Activated CD4-positive, alpha-beta T cell treated with anti-CD3 and anti-CD28 coated beads for 4 hours (primary cell): ENCODE measurements at regions not wholly inside any gene's neighbourhood (a gene's known extent, or its start where the extent isn't known, plus 50 kb on each side); places are given as distances from the start of the nearest gene placed in this dataset.
"Not testable (repeated sequence)": the region's sequence is repeated elsewhere in the genome, so short reads cannot be mapped to it uniquely, and the experiment has no call there.

Experiments used
- DNase-seq, 2 donors: peaks; one replicate each; pipeline ENCODE4 v3.0.0-alpha.2; 2020

DNA sequence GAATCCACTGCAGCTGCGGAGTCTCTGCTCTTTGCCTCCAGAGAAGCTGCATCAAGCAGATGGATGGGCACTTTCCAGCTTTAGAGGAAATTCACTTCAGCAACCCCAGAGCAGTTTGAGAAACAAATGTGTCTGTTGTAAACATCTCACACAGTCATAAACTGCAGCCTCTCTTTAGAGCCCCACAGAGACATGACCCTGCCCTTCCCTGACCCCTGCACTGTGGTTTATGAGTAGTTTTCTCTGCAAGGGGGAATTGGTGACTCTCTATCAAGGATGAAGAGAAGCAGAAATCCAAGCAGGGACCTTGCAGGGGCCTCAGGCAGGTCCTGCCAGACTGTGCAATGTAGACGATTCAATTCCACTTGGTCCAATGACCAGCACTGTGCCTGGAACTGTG lies 160.2 kb downstream of the SH2D4B start:
- DNase-seq = no peak

DNA sequence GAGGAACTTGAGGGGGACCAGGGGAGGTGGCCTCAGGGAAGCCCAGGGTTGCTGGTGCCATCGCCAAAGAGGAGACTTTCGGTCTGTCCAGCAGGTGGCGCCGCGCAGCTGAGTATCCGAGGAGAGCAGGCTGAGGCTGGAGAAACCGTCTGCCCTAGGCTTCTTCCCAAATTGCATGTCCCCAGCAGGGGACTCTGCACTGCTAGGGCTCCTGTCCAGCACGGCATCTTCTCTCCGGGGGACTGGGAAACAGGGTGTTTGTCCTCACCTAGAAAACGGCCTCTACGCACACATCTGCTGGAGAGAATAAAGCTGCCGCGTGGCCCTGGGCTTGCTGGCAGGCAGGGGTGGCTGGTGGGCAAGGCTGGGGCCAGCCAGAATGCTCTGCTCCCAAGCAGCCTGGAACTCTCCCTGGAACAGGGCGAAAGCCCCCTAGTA lies 161.9 kb downstream of the SH2D4B start:
- peak; percentile 62 to 70 for DNase-seq

DNA sequence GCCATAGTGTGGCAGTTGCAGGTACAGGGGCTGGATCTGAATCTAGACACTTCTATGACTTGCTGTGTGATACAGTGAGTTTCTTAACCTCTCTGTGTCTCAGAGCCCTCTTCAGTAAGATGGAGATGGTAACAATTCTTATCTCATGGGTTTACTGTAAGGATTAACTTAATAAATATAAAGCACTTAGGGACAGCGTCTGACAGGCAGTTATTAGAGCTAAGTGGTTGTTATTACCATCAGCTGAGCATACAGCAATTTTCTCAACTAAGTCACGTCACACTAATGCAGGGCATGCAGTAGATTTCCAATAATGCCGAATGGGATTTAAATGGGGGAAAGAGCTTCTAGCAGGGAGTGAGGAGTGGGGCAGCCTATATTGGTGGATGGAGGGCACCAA lies 162.6 kb downstream of the SH2D4B start:
- DNase-seq = no peak

DNA sequence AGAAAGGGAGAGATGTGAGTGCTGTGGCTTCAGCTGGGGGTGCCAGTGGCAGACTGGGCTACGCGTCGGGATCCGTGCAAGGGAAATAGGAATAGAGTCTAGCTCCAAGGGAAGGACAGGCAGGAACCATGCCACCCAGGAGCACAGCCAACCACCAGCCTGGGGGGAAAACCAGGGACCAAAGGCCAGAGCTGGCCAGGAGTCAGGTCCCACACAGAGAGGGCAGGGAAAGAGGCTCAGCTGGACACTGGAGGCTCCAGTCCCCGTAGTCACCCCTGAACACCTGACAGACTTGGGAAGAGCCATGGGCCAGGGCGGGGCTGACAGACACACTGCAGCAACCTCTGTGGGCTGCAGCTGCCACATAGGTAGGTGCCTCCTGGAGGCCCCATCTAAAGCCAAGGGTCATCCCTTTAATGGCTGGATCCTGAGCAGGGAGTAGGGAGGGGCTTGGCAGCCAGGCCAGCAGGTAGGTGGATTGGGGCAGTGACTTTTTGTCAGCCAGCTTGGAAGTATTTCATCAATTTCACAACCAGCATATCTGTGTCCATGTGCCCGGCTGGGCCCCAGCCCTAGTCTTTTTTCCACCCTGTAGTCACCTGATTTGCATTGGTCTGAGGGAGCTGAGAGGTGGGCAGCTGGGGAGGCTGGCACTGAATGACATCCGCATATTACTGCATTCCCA lies 163.2 kb downstream of the SH2D4B start:
- DNase-seq = no peak

DNA sequence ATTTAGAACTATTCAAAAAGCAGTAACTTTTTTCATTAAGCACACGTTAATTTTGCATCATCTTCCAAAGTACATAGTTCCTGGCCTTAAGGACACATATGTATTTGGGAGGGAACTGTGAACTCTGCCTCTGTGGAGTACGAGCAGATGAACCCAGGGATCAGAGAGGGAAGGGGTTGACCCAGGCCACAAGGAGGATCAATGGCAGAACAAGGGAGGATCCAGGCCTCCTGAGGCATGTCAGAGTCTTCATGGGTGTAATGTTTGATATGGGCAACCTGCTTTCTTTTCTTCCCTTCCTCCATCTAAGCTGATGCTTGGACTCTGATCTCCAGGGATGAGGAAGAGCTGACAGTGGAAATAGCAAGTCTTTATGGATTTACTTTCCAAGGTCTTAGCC lies 164.0 kb downstream of the SH2D4B start:
- no peak for DNase-seq

DNA sequence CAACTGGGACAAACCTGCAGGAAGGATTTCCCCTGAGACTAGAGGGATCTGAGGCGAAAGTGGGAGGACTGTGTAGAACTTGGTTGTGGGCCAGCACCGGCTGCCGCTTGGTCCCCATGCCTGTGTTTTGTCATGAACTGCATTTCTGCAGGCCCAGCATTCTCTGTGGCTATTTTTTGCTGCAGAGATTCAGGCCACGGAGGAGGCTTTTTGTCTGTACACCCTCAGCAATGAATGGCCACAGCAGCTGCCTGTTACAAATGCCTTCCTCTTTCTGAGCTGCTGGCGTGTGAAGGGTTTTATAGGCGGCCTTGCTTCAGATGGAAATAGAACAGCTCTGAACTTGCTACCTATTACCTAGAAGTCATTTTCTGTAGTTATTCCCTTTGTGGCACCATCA lies 164.4 kb downstream of the SH2D4B start:
- no peak for DNase-seq

DNA sequence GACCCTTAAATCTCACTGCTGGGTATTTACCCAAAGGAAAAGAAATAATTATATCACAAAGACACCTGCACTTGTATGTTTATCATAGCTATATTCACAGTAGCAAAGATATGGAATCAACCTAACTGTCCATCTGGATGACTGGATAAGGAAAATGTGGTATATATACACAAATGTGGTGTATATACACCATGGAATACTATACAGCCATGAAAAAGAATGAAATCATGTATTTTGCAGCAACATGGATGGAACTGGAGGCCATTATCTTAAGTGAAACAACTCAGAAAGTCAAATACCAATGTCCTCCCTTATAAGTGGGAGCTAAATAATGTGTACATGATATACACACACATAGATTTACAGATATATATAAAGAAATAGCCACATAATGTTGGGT lies 168.2 kb downstream of the SH2D4B start:
- DNase-seq = no peak

DNA sequence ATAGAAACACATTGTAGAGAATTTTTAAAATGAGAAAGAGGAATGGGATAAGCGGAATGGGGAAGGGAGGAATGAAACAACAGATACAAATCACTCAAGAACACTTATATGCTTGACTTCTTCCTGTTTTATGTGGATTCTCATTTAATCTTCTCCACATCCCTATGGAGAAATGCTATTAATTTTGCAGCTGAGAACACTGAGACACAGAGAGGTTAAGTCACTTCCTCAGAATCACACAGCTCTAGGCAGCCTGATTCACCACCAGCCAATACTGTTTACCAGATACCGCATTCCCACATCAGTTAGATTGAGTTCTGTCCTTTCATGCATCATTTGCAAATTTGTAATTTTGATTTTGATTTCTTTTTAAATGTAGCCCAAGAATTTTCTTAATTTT lies 170.5 kb downstream of the SH2D4B start:
- no peak for DNase-seq

DNA sequence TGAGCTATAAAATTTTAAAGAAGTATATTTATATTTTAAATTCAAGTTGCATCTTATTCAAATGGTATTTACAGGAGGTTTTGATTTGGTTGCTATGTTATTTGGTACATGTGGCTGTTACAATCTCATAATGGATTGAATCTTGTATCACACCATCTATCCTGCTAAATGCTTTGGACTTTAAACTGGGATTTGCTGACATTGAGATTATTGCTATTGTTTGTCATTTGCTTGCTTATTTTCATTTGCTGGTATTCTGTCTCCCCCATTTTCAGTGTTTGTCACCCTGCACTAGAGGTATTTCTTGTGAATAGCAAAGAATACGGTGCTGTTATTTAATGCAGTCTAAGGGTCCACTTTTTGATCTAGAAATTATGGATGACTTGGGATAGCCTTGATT lies 171.1 kb downstream of the SH2D4B start:
- no peak for DNase-seq

DNA sequence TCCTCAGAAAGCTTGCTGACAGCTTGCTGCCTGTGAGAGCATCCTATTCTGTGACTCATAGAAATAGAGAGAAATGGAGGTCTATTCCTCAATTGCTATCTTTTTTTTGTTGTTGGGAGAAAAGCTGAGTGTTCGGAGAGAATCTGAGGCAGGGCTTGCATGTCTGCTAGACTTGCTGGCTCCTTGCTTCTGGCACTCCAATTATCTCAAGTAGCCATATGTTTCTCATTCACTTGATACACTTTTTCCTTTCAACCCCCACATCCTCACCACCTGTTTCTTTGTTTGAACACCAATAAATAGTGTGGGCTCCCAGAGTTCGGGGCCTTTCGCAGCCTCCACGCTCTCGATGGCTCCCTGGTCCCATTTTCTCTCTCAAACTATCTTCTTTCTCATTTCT lies 172.2 kb downstream of the SH2D4B start:
- no peak for DNase-seq

DNA sequence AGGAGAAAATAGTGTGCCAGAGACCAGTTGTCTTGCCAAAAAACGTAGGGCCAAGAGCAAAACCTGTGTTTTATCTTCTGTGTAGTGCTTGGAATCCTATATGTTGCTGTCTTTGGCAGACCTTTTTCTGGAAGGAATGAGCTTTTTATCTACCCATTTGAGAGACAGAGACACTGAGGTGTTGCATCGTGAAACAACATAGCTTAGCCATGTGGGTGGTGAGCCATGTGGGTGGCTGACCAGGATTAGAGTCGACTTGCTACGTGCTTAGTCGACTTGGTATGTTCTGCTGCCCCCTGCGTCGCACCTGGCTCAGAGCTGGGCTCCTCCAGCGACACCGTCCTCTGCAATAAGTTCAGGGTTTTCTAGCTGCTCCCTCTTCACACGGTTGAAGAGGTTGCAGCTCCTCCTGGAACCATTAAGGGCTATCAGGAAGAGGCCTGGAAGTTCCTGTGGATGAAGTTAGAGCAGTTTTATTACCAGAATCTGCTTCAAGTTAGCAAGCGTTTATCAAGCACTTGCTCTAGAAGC lies 175.8 kb downstream of the SH2D4B start:
- DNase-seq = no peak

DNA sequence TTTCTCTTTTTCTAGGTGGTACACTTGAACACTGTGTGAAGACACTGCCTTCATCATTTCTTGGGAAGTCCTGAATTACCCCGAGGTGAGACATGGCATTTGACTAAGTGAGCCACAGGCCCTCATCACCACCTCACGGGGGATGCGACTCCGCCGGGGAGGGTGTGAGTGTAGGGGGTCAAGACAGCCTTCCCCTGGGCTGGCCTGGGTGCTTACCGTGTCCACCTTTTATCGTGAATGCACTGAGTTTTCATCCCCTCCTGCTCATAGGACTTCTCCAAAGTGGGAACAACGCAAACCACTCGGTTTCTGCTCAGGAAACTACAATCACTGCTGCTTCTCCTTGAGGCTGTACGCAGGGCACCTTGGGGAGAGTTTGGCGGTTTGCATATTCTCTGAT lies 176.9 kb downstream of the SH2D4B start:
- DNase-seq = no peak

DNA sequence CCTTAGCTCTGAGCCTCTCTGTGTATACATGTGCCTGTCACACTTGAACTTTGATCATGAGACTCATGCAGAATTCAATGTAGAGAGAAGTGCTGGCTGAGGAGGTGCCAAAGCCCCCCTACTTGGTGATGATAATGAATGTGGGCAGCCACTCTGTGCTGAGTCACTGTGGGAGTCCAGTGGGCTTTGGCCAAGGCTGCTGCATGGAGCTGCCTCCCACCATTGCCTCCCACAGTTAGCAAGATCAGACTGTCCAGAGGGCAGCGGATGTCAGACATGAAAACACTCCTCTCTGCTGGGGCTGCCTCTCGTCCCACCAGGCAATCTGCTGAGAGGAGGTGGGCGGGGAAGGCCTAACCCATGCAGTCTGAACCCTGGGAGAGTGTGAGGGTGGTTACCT lies 180.3 kb downstream of the SH2D4B start:
- no peak for DNase-seq

DNA sequence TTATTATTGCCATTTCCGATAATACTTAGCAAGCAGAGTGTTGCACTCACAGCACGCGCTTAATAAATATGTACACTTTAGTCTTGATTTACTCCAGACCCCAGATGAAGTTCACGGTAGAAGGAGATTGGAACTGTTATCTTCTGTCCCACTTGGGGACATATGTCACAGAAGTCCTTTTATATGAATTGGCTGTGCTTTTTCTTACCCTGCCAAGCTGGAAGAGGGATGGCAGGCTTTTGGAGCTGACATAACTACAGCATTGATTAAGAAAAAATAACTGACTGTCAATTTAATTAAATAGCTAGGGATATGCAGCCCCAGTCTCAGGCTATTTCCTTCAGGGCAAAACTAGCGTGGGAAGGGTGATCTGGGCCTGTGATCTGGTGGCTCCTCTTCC lies 182.2 kb downstream of the SH2D4B start:
- DNase-seq = no peak

DNA sequence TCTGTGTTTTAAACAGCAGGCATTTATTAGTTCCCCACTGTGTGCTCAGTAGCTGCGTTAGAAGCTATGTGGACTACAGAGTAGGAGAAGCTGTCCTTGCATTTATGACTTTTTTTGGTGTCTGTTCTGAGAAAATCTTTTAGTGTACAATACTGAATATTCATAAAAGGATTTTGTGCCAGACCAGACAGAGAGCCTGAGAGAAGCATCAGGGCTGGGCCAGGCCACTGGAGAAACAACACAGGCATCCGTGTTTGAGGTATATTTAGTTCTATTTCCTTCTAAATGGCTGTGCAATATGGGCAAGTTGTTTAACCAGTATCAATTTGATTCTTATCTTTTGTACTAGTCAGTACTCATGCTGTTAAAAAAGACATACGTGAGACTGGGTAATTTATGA lies 182.8 kb downstream of the SH2D4B start:
- DNase-seq = no peak

DNA sequence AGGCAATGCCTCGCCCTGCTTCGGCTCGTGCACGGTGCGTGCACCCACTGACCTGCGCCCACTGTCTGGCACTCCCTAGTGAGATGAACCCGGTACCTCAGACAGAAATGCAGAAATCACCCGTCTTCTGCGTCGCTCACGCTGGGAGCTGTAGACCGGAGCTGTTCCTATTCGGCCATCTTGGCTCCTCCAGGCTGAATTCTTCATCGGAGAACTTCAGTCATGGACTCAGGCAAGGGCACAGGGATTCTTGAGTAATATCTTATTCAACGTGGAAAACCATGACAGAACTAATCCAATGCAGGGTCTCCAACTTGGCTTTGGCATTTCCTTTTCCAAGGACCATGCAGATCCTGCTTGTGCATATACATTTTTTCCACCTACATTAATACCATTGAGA lies 190.7 kb downstream of the SH2D4B start:
- not testable (repeated sequence) for DNase-seq

DNA sequence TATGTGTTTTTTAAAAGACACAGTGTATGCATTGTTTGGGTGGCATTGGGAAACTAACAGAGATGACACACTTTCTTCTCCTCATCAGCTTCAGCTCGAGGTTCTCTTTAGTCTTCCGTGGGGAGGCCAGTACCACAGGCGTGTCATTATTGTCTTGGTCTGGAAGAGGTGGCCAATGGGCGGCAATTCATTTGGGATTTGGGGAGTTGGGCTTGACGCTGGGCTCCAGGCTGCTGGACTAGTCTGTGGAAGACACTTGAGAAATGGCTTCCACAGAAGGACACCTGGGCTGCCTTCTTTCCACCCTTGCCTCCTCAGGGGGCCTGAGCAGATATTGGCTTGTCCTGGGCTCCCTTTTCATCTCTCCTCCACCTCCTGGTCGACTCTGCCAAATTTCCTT lies 192.2 kb downstream of the SH2D4B start:
- no peak for DNase-seq

DNA sequence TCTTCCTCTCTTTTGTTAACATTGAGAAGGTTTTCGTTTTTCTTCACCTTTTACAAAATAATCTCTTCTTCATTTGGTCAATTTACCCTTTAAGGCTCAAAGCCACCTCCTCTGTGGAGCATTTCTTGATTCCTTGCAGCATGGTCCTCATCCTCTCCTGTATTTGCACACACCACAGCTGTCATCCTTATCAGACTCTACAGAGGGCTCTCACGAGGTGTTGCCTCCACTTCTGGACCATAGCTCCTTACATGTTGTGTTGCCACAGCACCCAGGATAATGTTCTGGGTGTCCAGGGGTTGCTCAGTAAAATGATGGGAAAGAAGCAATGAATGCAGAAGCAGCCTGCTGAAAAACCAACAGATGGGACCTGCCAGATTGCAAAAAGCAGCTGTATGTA lies 192.8 kb downstream of the SH2D4B start:
- DNase-seq = no peak

DNA sequence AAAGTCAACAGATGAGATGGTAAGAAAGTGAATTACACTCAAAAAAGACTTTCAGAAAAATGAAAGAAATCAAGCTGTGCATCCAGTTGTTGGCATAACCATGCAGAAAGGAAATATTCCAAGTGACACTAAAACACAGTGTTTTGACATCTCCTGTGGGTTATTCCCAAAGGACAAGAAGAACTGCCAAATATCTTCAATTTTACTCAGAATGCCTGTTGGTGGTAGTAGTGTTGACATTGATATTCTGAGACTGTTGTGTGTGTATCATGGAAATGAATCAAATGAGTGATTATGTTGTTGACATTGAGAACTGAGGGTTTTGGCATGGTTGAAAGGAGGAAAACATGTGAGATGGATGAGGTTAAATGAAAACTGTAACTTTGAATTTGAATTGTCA lies 196.9 kb downstream of the SH2D4B start:
- no peak for DNase-seq

DNA sequence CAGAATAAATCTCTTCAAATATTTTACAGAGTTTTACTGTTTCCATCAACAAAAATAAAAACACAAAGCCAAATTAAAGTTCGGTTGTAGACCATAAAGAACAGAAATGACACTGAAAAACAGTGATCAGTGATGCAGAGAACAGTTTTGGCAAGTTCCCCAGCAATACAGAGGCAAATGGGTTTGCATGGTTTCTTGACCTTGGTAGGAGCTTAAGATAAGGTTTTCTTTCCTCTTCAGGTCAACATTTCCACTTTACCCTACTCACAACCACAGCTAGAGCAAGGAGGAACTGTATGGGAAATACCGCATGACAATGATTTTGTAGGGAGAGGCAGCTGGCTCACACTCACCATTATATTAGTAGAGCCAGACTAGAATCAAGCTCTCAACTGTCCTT lies 199.5 kb downstream of the SH2D4B start:
- DNase-seq = no peak

DNA sequence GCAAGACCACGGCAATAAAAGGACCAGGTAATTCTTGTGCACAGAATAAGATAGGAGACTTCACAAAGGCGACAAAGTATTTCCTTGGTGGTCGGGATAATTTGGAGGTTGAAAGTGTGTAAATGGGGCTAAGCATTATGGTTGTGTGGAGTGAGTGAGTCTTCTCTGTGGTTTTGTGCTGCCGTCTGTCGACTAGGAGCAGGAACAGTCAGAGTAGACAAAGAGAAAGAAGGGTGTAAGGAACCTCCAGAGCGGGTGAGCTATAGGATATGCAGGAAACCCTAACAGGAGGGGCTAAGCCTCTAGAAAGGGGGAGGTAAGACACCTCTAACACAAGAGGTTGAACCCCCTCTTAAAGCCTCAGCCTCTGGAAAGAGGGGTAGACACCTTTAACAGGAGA lies 201.6 kb downstream of the SH2D4B start:
- no peak for DNase-seq

DNA sequence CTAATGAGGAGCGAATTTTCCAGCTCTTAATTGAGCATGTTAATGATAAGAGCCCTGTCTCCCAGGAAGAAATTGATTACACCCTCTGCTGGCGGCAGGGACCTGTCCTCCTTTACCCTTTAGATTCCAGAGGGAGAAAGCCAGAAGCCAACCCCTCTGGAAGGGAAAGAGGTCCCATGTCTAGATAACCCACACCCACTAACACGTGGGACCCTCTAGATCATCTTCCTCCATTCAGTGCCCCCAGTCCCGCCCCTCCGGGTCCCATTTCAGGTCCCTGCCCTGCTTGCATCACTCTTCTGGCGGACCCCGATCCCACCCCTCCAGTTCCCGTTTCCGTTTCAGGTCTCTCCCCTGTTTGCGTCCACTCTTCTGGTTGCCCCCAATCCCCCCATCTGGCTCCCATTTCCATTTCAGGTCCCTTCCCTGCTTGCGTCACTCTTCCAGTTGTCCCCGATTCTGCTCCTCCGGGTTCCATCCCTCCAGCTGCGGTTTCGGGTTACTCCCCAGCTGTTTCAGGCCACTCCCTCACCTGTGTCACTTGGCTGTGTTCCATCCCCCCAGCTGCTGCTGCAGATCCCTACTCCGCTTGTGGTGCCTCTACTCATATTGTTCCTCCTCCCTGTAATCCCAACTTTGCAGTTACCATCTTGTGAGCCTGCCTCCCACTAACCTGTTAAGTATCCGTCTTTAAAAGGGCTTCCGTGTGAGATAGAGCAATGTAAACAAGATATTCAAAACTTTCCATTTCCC lies 202.4 kb downstream of the SH2D4B start:
- no peak for DNase-seq

DNA sequence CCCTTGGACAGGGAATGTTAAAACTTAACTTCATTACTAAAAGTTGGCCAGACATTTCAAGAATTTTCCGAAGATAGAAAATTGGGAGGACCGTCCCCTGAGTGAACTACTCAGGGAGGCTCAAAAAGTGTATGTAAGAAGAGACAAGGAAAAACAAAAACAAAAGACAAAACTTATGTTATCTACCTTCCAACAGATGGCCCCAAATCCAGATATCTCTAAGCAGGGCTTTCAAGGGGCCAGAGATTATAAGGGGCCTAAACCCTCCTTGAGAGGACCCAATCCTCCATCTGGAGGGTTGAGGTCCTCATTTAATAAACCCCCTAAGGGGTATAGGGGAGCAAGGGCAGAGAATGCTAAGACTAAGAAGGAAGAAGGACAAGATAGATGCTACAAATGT lies 203.6 kb downstream of the SH2D4B start:
- no peak for DNase-seq

DNA sequence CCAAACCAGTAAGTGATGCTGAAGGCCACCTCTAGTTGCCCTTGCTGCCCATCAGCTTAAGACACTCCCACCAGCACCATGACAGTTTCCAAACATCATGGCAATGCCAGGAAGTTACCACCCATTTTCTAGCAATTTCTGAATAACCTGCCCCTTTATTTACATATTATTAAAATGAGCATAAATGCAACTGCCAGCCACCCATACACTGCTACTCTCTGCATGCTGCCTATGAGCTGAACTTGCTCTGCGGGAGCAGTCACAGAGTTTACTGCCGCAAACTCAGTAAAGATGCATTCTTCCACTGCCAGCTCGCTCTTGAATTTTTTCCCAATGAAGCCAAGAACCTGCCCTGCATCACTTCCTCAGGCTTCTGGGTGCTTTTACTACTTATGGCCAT lies 212.6 kb downstream of the SH2D4B start:
- no peak for DNase-seq

DNA sequence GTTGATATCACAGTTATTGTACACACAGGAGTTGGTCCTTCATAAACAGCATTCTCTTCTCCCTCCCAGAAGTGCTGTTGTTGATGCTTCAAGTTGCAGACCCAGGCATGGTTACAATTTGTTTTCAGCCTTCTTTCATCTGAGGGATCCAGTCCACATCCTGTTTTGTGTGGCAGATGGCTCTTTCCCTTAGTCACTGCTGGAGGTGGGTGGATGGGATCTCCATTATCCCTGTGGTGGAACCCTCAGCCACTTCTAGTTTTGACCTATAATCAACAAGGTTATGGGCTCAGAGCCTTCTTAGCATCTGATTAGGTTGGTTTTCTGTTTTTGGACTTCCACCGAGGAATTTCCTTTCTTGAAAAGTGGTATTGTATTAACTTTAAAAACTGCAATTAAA lies 214.2 kb downstream of the SH2D4B start:
- DNase-seq = no peak
